Chondrocyte (in vitro differentiated cells): ENCODE measurements at regions not wholly inside any gene's neighbourhood (a gene's known extent, or its start where the extent isn't known, plus 50 kb on each side); places are given as distances from the start of the nearest gene placed in this dataset.

Experiments used
- DNase-seq: peaks from one replicate; pipeline ENCODE4 v3.0.0; 2021; ENCODE audit warnings: mixed read lengths, low spot score
- H3K27ac Mint-ChIP-seq: one replicate; pipeline ENCODE4 v1.8.0; 2021; ENCODE audit warnings: mild to moderate bottlenecking, moderate library complexity, mixed read lengths; ENCODE audit not compliant: unreplicated experiment
- H3K27me3 Mint-ChIP-seq: 2 replicates; pipeline ENCODE4 v1.8.0; 2021; ENCODE audit warnings: low read depth, mixed read lengths
- H3K36me3 Mint-ChIP-seq: 2 replicates; pipeline ENCODE4 v1.8.0; 2021; ENCODE audit warnings: low read depth, mixed read lengths
- H3K4me1 Mint-ChIP-seq: 2 replicates; pipeline ENCODE4 v1.8.0; 2021; ENCODE audit warnings: low read depth, mild to moderate bottlenecking, mixed read lengths
- H3K4me3 Mint-ChIP-seq: one replicate; pipeline ENCODE4 v1.8.0; 2021; ENCODE audit warnings: mild to moderate bottlenecking, moderate library complexity, mixed read lengths; ENCODE audit not compliant: unreplicated experiment
- H3K9me3 Mint-ChIP-seq: 2 replicates; pipeline ENCODE4 v1.8.0; 2021; ENCODE audit warnings: low read depth, mixed read lengths
- TF ChIP-seq, protein P1 (sequence below): fragments of 200-600 bp; sonication (generic); IDR thresholded peaks from 2 replicates; pipeline ENCODE4 v1.5.0; 2021; ENCODE audit warnings: antibody characterized with exemption, mild to moderate bottlenecking, moderate library complexity

GRCh38 chr4:188918787-188919186 is 779.5 kb downstream of the TRIML1 start:
- Mint-ChIP-seq H3K9me3 (peaks cover 35% of the 10 kb centered on the region), H3K4me1 (peaks cover 14% of the 10 kb centered on the region), H3K36me3 (peaks cover 10% of the 10 kb centered on the region), H3K27ac (no peak overlapping the region), H3K27me3 (no peaks in the 10 kb centered on the region), H3K4me3 (no peak overlapping the region)
- no peak for DNase-seq
- TF ChIP-seq, protein P1, sequence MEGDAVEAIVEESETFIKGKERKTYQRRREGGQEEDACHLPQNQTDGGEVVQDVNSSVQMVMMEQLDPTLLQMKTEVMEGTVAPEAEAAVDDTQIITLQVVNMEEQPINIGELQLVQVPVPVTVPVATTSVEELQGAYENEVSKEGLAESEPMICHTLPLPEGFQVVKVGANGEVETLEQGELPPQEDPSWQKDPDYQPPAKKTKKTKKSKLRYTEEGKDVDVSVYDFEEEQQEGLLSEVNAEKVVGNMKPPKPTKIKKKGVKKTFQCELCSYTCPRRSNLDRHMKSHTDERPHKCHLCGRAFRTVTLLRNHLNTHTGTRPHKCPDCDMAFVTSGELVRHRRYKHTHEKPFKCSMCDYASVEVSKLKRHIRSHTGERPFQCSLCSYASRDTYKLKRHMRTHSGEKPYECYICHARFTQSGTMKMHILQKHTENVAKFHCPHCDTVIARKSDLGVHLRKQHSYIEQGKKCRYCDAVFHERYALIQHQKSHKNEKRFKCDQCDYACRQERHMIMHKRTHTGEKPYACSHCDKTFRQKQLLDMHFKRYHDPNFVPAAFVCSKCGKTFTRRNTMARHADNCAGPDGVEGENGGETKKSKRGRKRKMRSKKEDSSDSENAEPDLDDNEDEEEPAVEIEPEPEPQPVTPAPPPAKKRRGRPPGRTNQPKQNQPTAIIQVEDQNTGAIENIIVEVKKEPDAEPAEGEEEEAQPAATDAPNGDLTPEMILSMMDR: no peak

- Mint-ChIP-seq H3K4me3 (no peak overlapping the region), H3K36me3 (peaks cover 12% of the 10 kb centered on the region), H3K9me3 (peaks cover 23% of the 10 kb centered on the region), H3K4me1 (peaks cover 16% of the 10 kb centered on the region), H3K27me3 (no peaks in the 10 kb centered on the region), H3K27ac (no peak overlapping the region)
- no peak for DNase-seq
- TF ChIP-seq, protein P1: no peak
Observed at GRCh38 chr4:188930822-188931221, 791.6 kb downstream of the TRIML1 start.

- Mint-ChIP-seq H3K9me3 (peaks cover 21% of the 10 kb centered on the region), H3K27me3 (no peaks in the 10 kb centered on the region), H3K4me1 (peaks cover 16% of the 10 kb centered on the region), H3K4me3 (no peak overlapping the region), H3K36me3 (peaks cover 11% of the 10 kb centered on the region), H3K27ac (no peak overlapping the region)
- TF ChIP-seq, protein P1: no peak
- DNase-seq: no peak
Observed at GRCh38 chr4:188934320-188934962, 795.2 kb downstream of the TRIML1 start.

DNA sequence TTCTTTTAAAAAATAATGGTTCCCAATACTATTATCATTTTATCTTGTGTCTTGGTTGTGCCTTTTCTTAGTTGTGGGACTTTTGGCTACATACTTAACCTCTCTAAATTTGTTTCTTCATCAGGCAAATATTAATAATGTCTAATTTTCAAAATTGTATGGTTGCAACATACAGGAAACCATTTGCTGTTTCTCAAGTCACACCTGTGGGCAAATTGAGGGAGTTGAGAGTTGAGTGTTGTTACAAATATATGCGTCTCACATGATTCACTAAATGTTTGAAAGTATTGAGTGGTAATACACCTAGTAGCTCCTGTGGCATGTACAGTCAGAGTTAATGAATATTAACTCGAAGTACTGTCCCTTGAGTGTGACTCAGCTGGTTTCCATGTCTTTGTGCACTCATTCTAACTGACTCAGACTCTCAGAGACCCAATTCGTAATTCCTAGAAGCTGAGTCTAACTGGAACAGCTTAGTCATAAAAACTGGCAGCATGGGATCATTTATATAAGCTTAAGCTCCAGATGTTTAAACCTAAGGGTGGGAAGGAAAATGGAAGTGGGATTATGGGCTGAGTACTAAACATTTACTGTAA is 802.4 kb downstream of the TRIML1 start:
- H3K4me3 Mint-ChIP-seq: no peak overlapping the region
- H3K9me3 Mint-ChIP-seq: peaks cover 8% of the 10 kb centered on the region
- TF ChIP-seq, protein P1: no peak
- peaks cover 2% of the 10 kb centered on the region for H3K36me3 Mint-ChIP-seq
- H3K4me1 Mint-ChIP-seq: peaks cover 18% of the 10 kb centered on the region
- DNase-seq: no peak
- no peaks in the 10 kb centered on the region for H3K27me3 Mint-ChIP-seq
- H3K27ac Mint-ChIP-seq: peak overlapping the region; percentile 87

GRCh38 chr4:188942606-188943005 is 803.4 kb downstream of the TRIML1 start:
- Mint-ChIP-seq H3K27me3 (no peaks in the 10 kb centered on the region), H3K36me3 (peaks cover 2% of the 10 kb centered on the region), H3K4me1 (peaks cover 18% of the 10 kb centered on the region), H3K9me3 (peaks cover 8% of the 10 kb centered on the region), H3K4me3 (no peak overlapping the region), H3K27ac (peak overlapping the region; percentile 87)
- TF ChIP-seq, protein P1: no peak
- no peak for DNase-seq
